ENCODE measurements at regions not wholly inside any gene's neighbourhood (a gene's known extent, or its start where the extent isn't known, plus 50 kb on each side); places are given as distances from the start of the nearest gene placed in this dataset.
"Not testable (repeated sequence)": the region's sequence is repeated elsewhere in the genome, so short reads cannot be mapped to it uniquely, and the experiment has no call there.

DNA sequence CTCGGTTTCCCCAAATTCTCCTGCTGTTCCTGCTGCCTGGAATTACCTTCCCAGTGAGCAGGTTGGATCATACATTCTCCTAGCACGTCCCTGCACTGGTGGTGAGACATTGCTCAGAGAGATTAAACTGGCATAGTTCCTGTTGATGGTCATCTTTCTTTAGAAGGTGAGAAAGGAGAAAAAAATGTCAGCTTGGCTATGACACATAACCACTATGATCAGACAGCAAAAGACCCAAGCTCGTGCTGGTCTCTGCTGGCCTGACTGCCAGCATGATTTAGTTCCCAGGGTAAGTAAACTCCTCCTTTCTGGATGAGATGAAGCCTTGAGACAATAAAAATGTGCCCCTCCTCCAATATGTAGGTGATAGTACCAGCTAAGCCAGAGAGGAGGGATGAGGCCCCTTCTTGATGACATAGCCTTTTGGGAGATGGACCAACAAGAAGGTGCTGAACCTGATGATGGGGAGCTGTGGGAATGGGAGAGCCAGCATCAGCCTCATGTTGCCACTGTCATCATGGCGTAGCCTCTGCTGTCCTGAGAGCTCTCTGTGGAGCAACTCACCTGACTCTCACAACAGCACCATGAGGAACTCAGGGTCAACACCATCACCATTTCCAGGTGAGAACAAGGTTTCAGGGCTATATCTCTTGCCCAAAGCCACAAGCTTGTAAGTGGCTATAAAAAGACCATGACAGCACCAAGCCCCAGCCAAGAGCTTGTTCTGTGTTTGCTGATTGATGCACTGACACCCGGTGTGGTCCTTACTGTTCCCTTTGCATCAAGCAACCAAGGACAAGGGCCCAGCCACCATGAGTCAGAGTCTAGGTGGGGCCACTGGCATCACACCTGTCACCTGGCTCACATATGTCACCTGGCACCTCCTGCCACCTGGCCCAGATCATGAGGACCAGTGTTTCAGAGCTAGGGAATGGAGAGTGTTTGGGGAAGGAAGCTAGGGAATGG, 200.0 kb downstream of the MATN1 start:
- WGBS: 69% methylated on average over 5 of the region's 5 CpGs
- Histone ChIP-seq H3K4me3 (ENCODE audit: low read length in 2 of 2) (no peak overlapping the region), H3K4me1 (ENCODE audit: control insufficient read depth in 2 of 2, insufficient read depth in 2 of 2, low read length in 2 of 2) (no peaks in the 10 kb centered on the region), H3K27ac (ENCODE audit: low read depth in 1 of 2, low read length in 1 of 2) (no peak overlapping the region), H3K36me3 (ENCODE audit: control insufficient read depth in 2 of 2, insufficient read depth in 2 of 2, low read length in 1 of 2) (no peaks in the 10 kb centered on the region), H3K9me3 (ENCODE audit: control insufficient read depth in 2 of 2, insufficient read depth in 1 of 2, low read length in 1 of 2) (no peaks in the 10 kb centered on the region), H3K27me3 (ENCODE audit: control insufficient read depth in 2 of 2, insufficient read depth in 1 of 2, low read length in 1 of 2) (no peaks in the 10 kb centered on the region)
- no peak for DNase-seq (ENCODE audit: low read depth in 6 of 9, low spot score in 9 of 9)

DNA sequence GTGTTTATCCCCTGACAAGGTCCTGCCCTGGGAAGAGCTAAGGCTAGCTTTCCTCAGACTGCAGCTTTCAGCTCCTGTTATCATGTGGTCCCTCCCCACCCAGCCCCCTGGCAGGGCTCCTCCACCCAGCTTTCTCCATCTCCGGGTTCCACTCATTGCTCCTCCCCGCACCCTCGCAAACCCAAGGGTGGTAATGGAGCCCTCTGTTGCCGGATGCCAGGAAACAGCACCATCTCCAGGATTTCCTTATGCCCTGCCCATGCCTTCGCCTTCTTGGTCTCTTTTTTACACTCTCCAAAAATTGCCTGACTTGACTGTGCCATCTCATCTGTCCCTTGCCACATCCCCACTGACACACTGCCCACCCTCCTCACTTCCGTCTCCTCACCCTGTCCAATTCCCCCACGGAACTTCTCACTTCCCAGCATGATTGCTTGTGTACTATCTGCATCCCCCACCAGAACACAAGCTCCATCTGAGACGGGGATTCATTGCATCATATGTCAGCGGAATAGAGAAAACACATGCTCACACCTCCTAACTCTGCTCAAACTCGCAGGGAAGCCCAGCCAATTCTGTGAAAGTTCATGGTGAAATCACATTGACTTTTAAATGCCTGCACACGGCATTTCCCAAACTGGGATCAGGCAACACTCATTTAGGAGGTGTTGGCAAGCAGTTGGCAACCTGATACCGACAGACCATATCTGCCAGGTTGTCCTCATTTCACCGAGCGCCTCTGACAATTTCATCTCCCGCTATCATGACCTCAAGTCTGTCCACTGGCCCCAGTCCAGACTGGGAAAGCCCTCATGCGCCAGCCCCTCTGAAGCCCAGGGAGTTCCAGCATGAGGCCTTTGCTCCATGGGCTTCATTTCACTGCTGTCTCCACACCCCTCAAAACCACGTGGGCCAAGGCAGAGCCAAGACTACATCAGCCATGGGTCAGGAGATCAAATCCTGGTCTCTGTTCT, 201.1 kb downstream of the MATN1 start:
- H3K4me1 ChIP-seq (ENCODE audit: control insufficient read depth in 2 of 2, insufficient read depth in 2 of 2, low read length in 2 of 2): no peaks in the 10 kb centered on the region
- no peak overlapping the region for H3K4me3 ChIP-seq (ENCODE audit: low read length in 2 of 2)
- 72% methylated on average over 17 of the region's 17 CpGs for WGBS
- no peaks in the 10 kb centered on the region for H3K36me3 ChIP-seq (ENCODE audit: control insufficient read depth in 2 of 2, insufficient read depth in 2 of 2, low read length in 1 of 2)
- H3K27ac ChIP-seq (ENCODE audit: low read depth in 1 of 2, low read length in 1 of 2): no peak overlapping the region
- no peaks in the 10 kb centered on the region for H3K9me3 ChIP-seq (ENCODE audit: control insufficient read depth in 2 of 2, insufficient read depth in 1 of 2, low read length in 1 of 2)
- H3K27me3 ChIP-seq (ENCODE audit: control insufficient read depth in 2 of 2, insufficient read depth in 1 of 2, low read length in 1 of 2): no peaks in the 10 kb centered on the region
- no peak for DNase-seq (ENCODE audit: low read depth in 6 of 9, low spot score in 9 of 9)

DNA sequence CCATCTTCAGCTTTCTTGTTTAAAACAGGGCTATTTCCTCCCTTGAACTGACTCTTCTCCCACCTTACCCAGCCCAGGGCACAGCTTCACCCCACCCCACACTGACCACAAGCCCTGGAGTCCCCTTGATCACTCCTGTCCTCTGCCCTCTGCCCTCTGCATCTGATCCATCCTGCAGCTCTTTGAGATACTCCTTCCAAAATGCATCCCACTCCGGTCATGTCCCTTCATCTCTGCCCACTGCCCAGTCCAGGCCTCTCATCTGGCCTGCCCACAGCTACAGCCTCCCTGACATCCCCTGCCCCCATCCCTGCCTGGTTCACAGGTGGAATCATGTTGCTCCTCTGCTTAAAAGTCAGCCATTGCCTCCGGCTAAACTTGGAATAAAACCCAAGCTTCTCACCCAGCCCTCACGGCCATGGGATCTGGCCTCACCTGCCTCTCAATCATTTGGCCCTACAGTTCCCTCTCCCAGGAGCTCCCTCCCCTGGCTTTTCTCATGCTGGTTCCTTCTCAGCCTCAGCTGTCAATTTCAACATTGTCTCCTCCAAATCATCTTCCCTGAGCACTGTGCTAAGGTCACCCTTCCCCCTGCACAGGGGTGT, 202.0 kb downstream of the MATN1 start:
- H3K27ac ChIP-seq (ENCODE audit: low read depth in 1 of 2, low read length in 1 of 2): no peak overlapping the region
- H3K4me1 ChIP-seq (ENCODE audit: control insufficient read depth in 2 of 2, insufficient read depth in 2 of 2, low read length in 2 of 2): no peaks in the 10 kb centered on the region
- no peaks in the 10 kb centered on the region for H3K9me3 ChIP-seq (ENCODE audit: control insufficient read depth in 2 of 2, insufficient read depth in 1 of 2, low read length in 1 of 2)
- 75% methylated on average over 3 of the region's 3 CpGs for WGBS
- H3K27me3 ChIP-seq (ENCODE audit: control insufficient read depth in 2 of 2, insufficient read depth in 1 of 2, low read length in 1 of 2): no peaks in the 10 kb centered on the region
- DNase-seq (ENCODE audit: low read depth in 6 of 9, low spot score in 9 of 9): no peak
- no peak overlapping the region for H3K4me3 ChIP-seq (ENCODE audit: low read length in 2 of 2)
- no peaks in the 10 kb centered on the region for H3K36me3 ChIP-seq (ENCODE audit: control insufficient read depth in 2 of 2, insufficient read depth in 2 of 2, low read length in 1 of 2)

GRCh38 chr1:30520476-30520875, 202.9 kb downstream of the MATN1 start:
- Histone ChIP-seq H3K27me3 (ENCODE audit: control insufficient read depth in 2 of 2, insufficient read depth in 1 of 2, low read length in 1 of 2) (no peaks in the 10 kb centered on the region), H3K27ac (ENCODE audit: low read depth in 1 of 2, low read length in 1 of 2) (no peak overlapping the region), H3K4me3 (ENCODE audit: low read length in 2 of 2) (no peak overlapping the region), H3K4me1 (ENCODE audit: control insufficient read depth in 2 of 2, insufficient read depth in 2 of 2, low read length in 2 of 2) (no peaks in the 10 kb centered on the region), H3K9me3 (ENCODE audit: control insufficient read depth in 2 of 2, insufficient read depth in 1 of 2, low read length in 1 of 2) (no peaks in the 10 kb centered on the region), H3K36me3 (ENCODE audit: control insufficient read depth in 2 of 2, insufficient read depth in 2 of 2, low read length in 1 of 2) (no peaks in the 10 kb centered on the region)
- 81% methylated on average over 2 of the region's 2 CpGs for WGBS
- no peak for DNase-seq (ENCODE audit: low read depth in 6 of 9, low spot score in 9 of 9)

DNA sequence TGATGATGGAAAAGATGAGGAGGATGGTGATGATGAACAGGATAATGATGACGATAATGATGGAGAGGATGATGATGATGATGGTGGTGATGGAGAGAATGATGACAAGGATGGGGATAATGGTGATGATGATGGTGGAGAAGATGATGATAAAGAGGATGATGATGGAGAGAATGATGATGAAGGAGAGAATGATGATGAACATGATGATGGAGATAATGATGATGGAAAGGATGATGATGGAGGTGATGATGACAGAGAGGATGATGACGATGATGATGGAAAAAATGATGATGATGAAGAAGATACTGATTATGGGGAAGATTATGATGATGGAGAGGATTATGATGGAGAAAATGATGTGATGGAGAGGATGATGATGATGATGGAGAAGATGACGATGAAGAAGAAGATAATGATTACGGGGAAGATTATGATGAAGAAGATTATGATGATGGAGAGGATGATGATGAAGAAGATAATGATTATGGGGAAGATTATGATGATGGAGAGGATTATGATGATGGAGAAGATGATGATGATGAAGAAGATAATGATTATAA, 204.1 kb downstream of the MATN1 start:
- no peaks in the 10 kb centered on the region for H3K4me1 ChIP-seq (ENCODE audit: control insufficient read depth in 2 of 2, insufficient read depth in 2 of 2, low read length in 2 of 2)
- DNase-seq (ENCODE audit: low read depth in 6 of 9, low spot score in 9 of 9): no peak
- H3K9me3 ChIP-seq (ENCODE audit: control insufficient read depth in 2 of 2, insufficient read depth in 1 of 2, low read length in 1 of 2): no peaks in the 10 kb centered on the region
- no peak overlapping the region for H3K4me3 ChIP-seq (ENCODE audit: low read length in 2 of 2)
- no peaks in the 10 kb centered on the region for H3K27me3 ChIP-seq (ENCODE audit: control insufficient read depth in 2 of 2, insufficient read depth in 1 of 2, low read length in 1 of 2)
- H3K27ac ChIP-seq (ENCODE audit: low read depth in 1 of 2, low read length in 1 of 2): no peak overlapping the region
- WGBS: 77% methylated on average over 4 of the region's 4 CpGs
- H3K36me3 ChIP-seq (ENCODE audit: control insufficient read depth in 2 of 2, insufficient read depth in 2 of 2, low read length in 1 of 2): no peaks in the 10 kb centered on the region

DNA sequence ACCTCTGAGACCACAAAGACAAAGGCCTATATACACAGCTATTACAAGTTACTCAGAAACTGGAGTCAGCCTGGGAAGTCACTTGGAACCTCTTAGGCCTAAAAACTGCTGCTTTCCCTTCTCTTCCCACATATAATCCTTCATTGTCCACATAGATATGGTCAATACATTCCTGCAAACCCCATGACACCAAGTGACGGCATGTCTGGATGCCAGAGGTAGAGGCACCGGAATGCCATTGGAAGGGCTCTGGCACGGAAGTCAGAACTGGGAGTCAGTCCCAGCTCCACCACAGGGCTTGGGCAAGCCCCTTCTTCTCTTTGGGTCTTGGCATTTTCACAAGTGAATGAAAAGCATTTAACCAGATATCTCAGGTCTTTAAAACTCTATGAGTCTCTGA, 204.7 kb downstream of the MATN1 start:
- Histone ChIP-seq H3K4me1 (ENCODE audit: control insufficient read depth in 2 of 2, insufficient read depth in 2 of 2, low read length in 2 of 2) (no peaks in the 10 kb centered on the region), H3K9me3 (ENCODE audit: control insufficient read depth in 2 of 2, insufficient read depth in 1 of 2, low read length in 1 of 2) (no peaks in the 10 kb centered on the region), H3K27me3 (ENCODE audit: control insufficient read depth in 2 of 2, insufficient read depth in 1 of 2, low read length in 1 of 2) (no peaks in the 10 kb centered on the region), H3K27ac (ENCODE audit: low read depth in 1 of 2, low read length in 1 of 2) (no peak overlapping the region), H3K36me3 (ENCODE audit: control insufficient read depth in 2 of 2, insufficient read depth in 2 of 2, low read length in 1 of 2) (no peaks in the 10 kb centered on the region), H3K4me3 (ENCODE audit: low read length in 2 of 2) (no peak overlapping the region)
- DNase-seq (ENCODE audit: low read depth in 6 of 9, low spot score in 9 of 9): no peak
- 79% methylated on average over 3 of the region's 3 CpGs for WGBS

GRCh38 chr1:30518186-30518585, 205.2 kb downstream of the MATN1 start:
- WGBS: 60% methylated on average over 2 of the region's 2 CpGs
- Histone ChIP-seq H3K27me3 (ENCODE audit: control insufficient read depth in 2 of 2, insufficient read depth in 1 of 2, low read length in 1 of 2) (no peaks in the 10 kb centered on the region), H3K27ac (ENCODE audit: low read depth in 1 of 2, low read length in 1 of 2) (no peak overlapping the region), H3K9me3 (ENCODE audit: control insufficient read depth in 2 of 2, insufficient read depth in 1 of 2, low read length in 1 of 2) (no peaks in the 10 kb centered on the region), H3K36me3 (ENCODE audit: control insufficient read depth in 2 of 2, insufficient read depth in 2 of 2, low read length in 1 of 2) (no peaks in the 10 kb centered on the region), H3K4me3 (ENCODE audit: low read length in 2 of 2) (no peak overlapping the region), H3K4me1 (ENCODE audit: control insufficient read depth in 2 of 2, insufficient read depth in 2 of 2, low read length in 2 of 2) (no peaks in the 10 kb centered on the region)
- no peak for DNase-seq (ENCODE audit: low read depth in 6 of 9, low spot score in 9 of 9)

DNA sequence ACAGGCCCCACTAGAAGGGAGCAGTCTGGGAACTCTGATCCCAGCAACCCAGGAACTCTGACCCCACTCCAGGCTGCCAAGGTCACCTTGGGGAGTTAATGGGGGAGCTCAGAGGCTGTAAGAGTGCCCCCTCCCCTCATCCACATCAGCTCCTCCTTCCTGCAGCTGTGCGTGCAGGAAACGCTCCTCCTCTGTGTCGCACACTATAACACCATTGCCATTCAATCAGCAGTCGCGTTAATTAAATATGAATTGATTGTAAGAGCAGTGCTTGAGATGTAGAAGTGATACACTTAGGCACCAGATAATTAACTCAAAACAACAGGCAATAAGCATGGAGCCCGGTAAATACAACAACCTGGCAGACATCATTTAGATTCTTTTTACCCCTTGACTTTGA, 205.7 kb downstream of the MATN1 start:
- not testable (repeated sequence) for H3K4me3 ChIP-seq (ENCODE audit: low read length in 2 of 2)

More for the DNA sequence above, 205.7 kb downstream of the MATN1 start:
- DNase-seq (ENCODE audit: low read depth in 6 of 9, low spot score in 9 of 9); H3K9me3 ChIP-seq (ENCODE audit: control insufficient read depth in 2 of 2, insufficient read depth in 1 of 2, low read length in 1 of 2); H3K4me1 ChIP-seq (ENCODE audit: control insufficient read depth in 2 of 2, insufficient read depth in 2 of 2, low read length in 2 of 2); H3K27me3 ChIP-seq (ENCODE audit: control insufficient read depth in 2 of 2, insufficient read depth in 1 of 2, low read length in 1 of 2); H3K27ac ChIP-seq (ENCODE audit: low read depth in 1 of 2, low read length in 1 of 2); H3K36me3 ChIP-seq (ENCODE audit: control insufficient read depth in 2 of 2, insufficient read depth in 2 of 2, low read length in 1 of 2): not testable (repeated sequence)
- 82% methylated on average over 6 of the region's 6 CpGs for WGBS
